Vagina (tissue), 2 donors: ENCODE measurements at regions not wholly inside any gene's neighbourhood (a gene's known extent, or its start where the extent isn't known, plus 50 kb on each side); places are given as distances from the start of the nearest gene placed in this dataset.
"Not testable (repeated sequence)": the region's sequence is repeated elsewhere in the genome, so short reads cannot be mapped to it uniquely, and the experiment has no call there.

Experiments used
- DNase-seq, 2 donors: peaks; one replicate each; pipeline ENCODE4 v3.0.0-alpha.2; 2017; ENCODE audit errors: extremely low spot score in 2 of 2
- H3K27ac ChIP-seq: fragments of 200-600 bp; sonication (generic); one replicate; pipeline ENCODE4 v1.5.1; 2019
- H3K27me3 ChIP-seq: fragments of 200-600 bp; sonication (generic); one replicate; pipeline ENCODE4 v1.5.1; 2019
- H3K36me3 ChIP-seq, 2 donors: fragments of 200-600 bp; sonication (generic); one replicate each; pipeline ENCODE4 v1.5.1; 2017 to 2019
- H3K4me1 ChIP-seq: fragments of 200-600 bp; sonication (generic); one replicate; pipeline ENCODE4 v1.5.1; 2019
- H3K4me3 ChIP-seq, 2 donors: fragments of 200-600 bp; sonication (generic); 1 replicate in 1 of 2; 2 replicates in 1 of 2; pipeline ENCODE4 v1.5.1; 2016 to 2019
- H3K9me3 ChIP-seq: fragments of 200-600 bp; sonication (generic); one replicate; pipeline ENCODE4 v1.5.1; 2019
- CTCF ChIP-seq, 3 experiments: fragments of 450-650 bp in 2 of 3; fragments of 200-600 bp in 1 of 3; sonication (generic) in 1 of 3; IDR thresholded peaks; one replicate each; pipeline ENCODE4 v1.5.1; 2017 to 2019; ENCODE audit warnings: antibody characterized with exemption in 3 of 3, mild to moderate bottlenecking in 2 of 3, moderate library complexity in 2 of 3
- POLR2A ChIP-seq, 2 donors: fragments of 450-650 bp; IDR thresholded peaks; one replicate each; pipeline ENCODE4 v1.6.1; 2017; ENCODE audit warnings: antibody characterized with exemption in 2 of 2, mild to moderate bottlenecking in 2 of 2, moderate library complexity in 2 of 2
- POLR2AphosphoS5 ChIP-seq, 2 donors: sonication (generic); formaldehyde crosslinking; IDR thresholded peaks; one replicate each; pipeline ENCODE4 v1.9.0; 2017; ENCODE audit warnings: antibody characterized with exemption in 2 of 2, mild to moderate bottlenecking in 2 of 2, low read depth in 1 of 2; ENCODE audit not compliant: insufficient read depth in 1 of 2
- intact Hi-C: fragments of 100-400 bp; cut with DNase I; formaldehyde crosslinking; loops from one replicate; pipeline ENCODE4 v1.15.1; 2023

GRCh38 chr6:167559675-167560479 lies 235.0 kb downstream of the TTLL2 start:
- H3K27ac ChIP-seq, result no peak overlapping the region
- intact Hi-C loops, result no loop called here
- H3K9me3 ChIP-seq, result no peaks in the 10 kb centered on the region
- no peak overlapping the region for H3K4me3 ChIP-seq
- H3K27me3 ChIP-seq, result no peaks in the 10 kb centered on the region
- no peaks in the 10 kb centered on the region for H3K36me3 ChIP-seq
- no peaks in the 10 kb centered on the region for H3K4me1 ChIP-seq
- TF ChIP-seq POLR2A (IDR thresholded peaks at IDR 0.05) (no peak), POLR2AphosphoS5 (IDR thresholded peaks at IDR 0.05; ENCODE audit: insufficient read depth in 1 of 2, low read depth in 1 of 2) (no peak), CTCF (IDR thresholded peaks at IDR 0.05) (no peak)
- DNase-seq, result peak in 1 of 2 donors; percentile 82

GRCh38 chr6:167560673-167561569 lies 236.0 kb downstream of the TTLL2 start:
- H3K27me3 ChIP-seq, result no peaks in the 10 kb centered on the region
- peak in 1 of 2 donors; percentile 49 for DNase-seq
- H3K9me3 ChIP-seq, result no peaks in the 10 kb centered on the region
- intact Hi-C loops, result no loop called here
- H3K4me1 ChIP-seq, result peaks cover 8% of the 10 kb centered on the region
- no peak for TF ChIP-seq CTCF (IDR thresholded peaks at IDR 0.05)
- TF ChIP-seq POLR2A (IDR thresholded peaks at IDR 0.05), result no peak
- TF ChIP-seq POLR2AphosphoS5 (IDR thresholded peaks at IDR 0.05; ENCODE audit: insufficient read depth in 1 of 2, low read depth in 1 of 2), result no peak
- H3K27ac ChIP-seq, result no peak overlapping the region
- no peak overlapping the region for H3K4me3 ChIP-seq
- H3K36me3 ChIP-seq, result no peaks in the 10 kb centered on the region

- H3K27ac ChIP-seq, H3K4me3 ChIP-seq, intact Hi-C loops, H3K9me3 ChIP-seq, H3K27me3 ChIP-seq, H3K36me3 ChIP-seq: not testable (repeated sequence)
- peaks cover 27% of the 10 kb centered on the region for H3K4me1 ChIP-seq
- DNase-seq, result peak in 1 of 2 donors; percentile 2
Observed at GRCh38 chr6:167562862-167563261, 238.0 kb downstream of the TTLL2 start.

- intact Hi-C loops, result no loop called here
- DNase-seq, result peak; percentile 62 to 72
- Histone ChIP-seq H3K9me3 (no peaks in the 10 kb centered on the region), H3K27me3 (no peaks in the 10 kb centered on the region), H3K27ac (no peak overlapping the region), H3K4me3 (no peak overlapping the region), H3K36me3 (no peaks in the 10 kb centered on the region), H3K4me1 (peaks cover 30% of the 10 kb centered on the region)
- TF ChIP-seq CTCF (IDR thresholded peaks at IDR 0.05) (no peak), POLR2AphosphoS5 (IDR thresholded peaks at IDR 0.05; ENCODE audit: insufficient read depth in 1 of 2, low read depth in 1 of 2) (no peak), POLR2A (IDR thresholded peaks at IDR 0.05) (no peak)
Observed at GRCh38 chr6:167564416-167565250, 239.7 kb downstream of the TTLL2 start.

GRCh38 chr6:167565388-167565787 lies 240.5 kb downstream of the TTLL2 start:
- intact Hi-C loops, result no loop called here
- peak; percentile 62 to 88 for DNase-seq
- H3K27ac ChIP-seq, result no peak overlapping the region
- H3K4me3 ChIP-seq, result no peak overlapping the region
- TF ChIP-seq POLR2A (IDR thresholded peaks at IDR 0.05), result no peak
- no peak for TF ChIP-seq CTCF (IDR thresholded peaks at IDR 0.05)
- no peak for TF ChIP-seq POLR2AphosphoS5 (IDR thresholded peaks at IDR 0.05; ENCODE audit: insufficient read depth in 1 of 2, low read depth in 1 of 2)
- no peaks in the 10 kb centered on the region for H3K27me3 ChIP-seq
- H3K36me3 ChIP-seq, result no peaks in the 10 kb centered on the region
- no peaks in the 10 kb centered on the region for H3K9me3 ChIP-seq
- peaks cover 30% of the 10 kb centered on the region for H3K4me1 ChIP-seq
